ENCODE measurements at regions not wholly inside any gene's neighbourhood (a gene's known extent, or its start where the extent isn't known, plus 50 kb on each side); places are given as distances from the start of the nearest gene placed in this dataset.
"Not testable (repeated sequence)": the region's sequence is repeated elsewhere in the genome, so short reads cannot be mapped to it uniquely, and the experiment has no call there.

GRCh38 chr17:74118504-74118903, 85.0 kb upstream of the RPL38 start:
- no peak for ATAC-seq
- DNase-seq, result no peak

- DNase-seq, result no peak
These were observed 84.4 kb upstream of the RPL38 start for GRCh38 chr17:74119049-74119580.

GRCh38 chr17:74119965-74120364, 83.5 kb upstream of the RPL38 start:
- DNase-seq, result no peak
- no peak for ATAC-seq

More at GRCh38 chr17:74119049-74119580, 84.4 kb upstream of the RPL38 start:
- no peak for ATAC-seq

- DNase-seq, result no peak
- no peak for ATAC-seq
These were observed 80.1 kb upstream of the RPL38 start for GRCh38 chr17:74123350-74123749.

- no peak for DNase-seq
- no peak for ATAC-seq
These were observed 79.5 kb upstream of the RPL38 start for GRCh38 chr17:74123866-74124444.

DNA sequence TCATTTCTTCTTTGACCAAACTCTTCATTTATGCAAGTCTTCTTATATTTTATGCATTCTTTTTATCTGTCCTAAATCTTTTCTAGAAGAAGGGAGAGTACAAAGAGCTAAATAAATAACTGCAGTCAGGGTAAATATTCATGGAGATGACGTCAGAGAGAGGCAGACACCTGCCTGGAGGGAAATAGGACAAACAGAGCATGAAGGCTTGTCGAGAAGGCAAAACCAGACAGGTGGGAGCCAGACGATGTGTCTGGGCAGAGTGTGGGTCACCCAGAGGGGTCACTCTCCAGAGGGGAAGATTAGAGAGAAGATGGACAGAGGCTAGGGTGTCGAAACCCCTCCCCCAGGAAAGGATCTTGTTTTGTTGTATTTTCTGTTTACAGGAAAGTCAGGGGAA, 78.3 kb upstream of the RPL38 start:
- no peak for DNase-seq
- ATAC-seq, result no peak

GRCh38 chr17:74126179-74126900, 77.1 kb upstream of the RPL38 start:
- no peak for DNase-seq
- ATAC-seq, result no peak

DNA sequence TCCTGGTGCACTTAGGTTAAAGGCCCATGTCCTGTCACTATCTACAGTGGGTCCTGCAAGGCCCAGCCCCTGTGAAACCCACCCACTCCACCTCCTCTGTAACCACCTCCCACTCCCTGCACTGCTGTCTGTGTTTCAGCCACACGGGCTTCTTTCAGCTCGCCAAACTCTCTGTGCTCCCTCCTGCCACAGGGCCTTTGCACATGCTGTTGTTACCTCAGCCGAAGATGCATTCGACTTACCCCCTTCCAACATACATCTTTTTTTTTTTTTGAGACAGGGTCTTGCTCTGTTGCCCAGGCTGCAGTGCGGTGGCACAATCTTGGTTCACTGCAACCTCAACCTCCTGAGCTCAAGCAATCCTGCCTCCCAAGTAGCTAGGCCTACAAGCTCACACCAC, 76.5 kb upstream of the RPL38 start:
- ATAC-seq, result no peak
- DNase-seq, result no peak

GRCh38 chr17:74128456-74129211, 74.8 kb upstream of the RPL38 start:
- ATAC-seq (no peak), DNase-seq (no peak)

GRCh38 chr17:74129800-74130199, 73.7 kb upstream of the RPL38 start:
- DNase-seq, ATAC-seq: not testable (repeated sequence)

GRCh38 chr17:74130276-74130675, 73.2 kb upstream of the RPL38 start:
- DNase-seq, result no peak
- no peak for ATAC-seq

DNA sequence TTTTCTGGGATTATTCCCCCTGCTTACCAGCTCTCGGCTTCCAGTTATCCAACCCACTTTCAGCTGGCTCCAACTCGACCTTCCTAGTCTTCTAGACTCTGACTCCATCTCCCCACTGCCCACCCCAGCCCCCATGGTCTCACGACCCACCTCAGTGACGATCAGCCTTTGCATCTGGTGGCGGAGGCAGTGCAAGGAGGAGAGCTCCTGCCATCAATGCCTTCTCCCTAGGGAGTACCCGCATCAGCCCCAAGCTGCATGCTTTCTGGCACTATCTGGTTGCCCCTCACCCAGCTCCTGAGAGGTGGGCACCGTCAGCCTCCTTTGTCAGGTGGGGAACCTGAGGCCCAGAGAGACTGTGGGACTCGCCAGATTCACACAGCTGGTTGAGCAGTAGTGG, 72.6 kb upstream of the RPL38 start:
- DNase-seq (no peak), ATAC-seq (no peak)

DNA sequence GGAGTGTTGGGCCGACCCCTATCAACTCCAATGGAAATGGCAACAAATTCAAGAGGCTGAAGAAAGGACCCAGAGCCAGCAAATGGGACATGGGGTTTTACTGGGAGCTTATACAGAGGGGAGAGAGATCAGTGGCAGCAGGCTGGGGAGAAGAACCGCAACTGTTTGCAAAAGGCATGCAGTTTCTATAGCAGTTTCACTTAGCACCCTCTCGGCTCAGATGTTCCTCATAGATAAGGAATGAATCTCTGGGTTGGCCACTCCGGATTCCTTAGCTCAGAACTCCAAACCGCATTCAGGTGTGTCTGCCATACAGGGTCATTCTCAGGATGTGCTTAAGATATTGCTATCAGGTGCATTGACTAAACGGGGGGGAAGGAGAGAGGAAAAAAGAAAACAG, 71.1 kb upstream of the RPL38 start:
- ATAC-seq (no peak), DNase-seq (no peak)

DNA sequence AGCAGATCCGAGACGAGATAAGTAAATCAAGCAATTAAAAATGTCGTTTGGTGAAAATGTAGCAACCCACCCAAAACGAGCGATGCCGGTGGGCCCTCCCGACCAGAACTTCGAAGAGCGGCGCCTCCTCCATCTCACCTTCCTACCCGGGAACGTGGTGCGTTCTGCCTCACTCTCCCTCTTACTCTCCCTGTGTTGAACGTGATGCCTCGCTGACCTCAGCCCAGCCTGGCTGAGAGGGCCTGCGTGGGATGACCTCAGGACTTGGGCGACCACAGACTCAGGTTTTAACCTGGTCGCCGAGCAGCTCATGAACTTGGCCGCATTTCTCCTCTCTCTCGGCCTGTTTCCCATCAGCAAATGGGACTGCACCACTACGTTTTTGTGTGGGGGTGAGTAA, 69.7 kb upstream of the RPL38 start:
- DNase-seq (no peak), ATAC-seq (no peak)

DNA sequence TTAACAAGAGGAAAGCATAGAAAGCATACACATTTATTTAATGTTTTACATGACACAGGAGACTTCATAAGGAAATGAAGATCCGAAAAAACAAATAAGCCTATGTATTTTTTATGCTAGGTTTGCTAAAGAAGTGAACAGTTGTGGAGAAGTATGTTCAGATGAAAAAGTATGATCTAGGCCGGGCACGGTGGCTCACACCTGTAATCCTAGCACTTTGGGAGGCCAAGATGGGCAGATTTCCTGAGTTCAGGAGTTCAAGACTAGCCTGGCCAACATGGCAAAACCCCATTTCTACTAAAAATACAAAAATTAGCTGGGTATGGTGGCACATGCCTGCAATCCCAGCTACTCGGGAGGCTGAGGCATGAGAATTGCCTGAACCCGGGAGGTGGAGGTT, 69.2 kb upstream of the RPL38 start:
- not testable (repeated sequence) for DNase-seq, ATAC-seq

DNA sequence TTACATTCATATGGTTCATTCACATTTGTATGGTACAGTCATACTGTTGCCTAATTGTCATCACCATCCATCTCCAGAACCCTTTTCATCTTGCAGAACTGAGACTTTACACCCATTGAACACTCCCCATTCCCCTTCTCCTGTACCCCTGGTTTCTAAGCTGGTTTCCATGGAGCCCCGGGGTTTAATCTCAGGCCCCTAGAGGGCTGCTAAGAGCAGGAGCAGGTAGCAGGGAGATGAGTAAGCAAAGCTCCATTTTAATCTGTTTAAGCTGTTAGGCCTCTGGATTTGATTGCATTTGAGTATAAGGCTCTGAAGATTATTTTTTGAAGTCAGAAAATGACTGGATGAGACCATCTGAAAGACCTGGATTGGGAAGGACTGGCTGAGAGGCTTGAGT, 68.5 kb upstream of the RPL38 start:
- ATAC-seq (no peak), DNase-seq (no peak)

DNA sequence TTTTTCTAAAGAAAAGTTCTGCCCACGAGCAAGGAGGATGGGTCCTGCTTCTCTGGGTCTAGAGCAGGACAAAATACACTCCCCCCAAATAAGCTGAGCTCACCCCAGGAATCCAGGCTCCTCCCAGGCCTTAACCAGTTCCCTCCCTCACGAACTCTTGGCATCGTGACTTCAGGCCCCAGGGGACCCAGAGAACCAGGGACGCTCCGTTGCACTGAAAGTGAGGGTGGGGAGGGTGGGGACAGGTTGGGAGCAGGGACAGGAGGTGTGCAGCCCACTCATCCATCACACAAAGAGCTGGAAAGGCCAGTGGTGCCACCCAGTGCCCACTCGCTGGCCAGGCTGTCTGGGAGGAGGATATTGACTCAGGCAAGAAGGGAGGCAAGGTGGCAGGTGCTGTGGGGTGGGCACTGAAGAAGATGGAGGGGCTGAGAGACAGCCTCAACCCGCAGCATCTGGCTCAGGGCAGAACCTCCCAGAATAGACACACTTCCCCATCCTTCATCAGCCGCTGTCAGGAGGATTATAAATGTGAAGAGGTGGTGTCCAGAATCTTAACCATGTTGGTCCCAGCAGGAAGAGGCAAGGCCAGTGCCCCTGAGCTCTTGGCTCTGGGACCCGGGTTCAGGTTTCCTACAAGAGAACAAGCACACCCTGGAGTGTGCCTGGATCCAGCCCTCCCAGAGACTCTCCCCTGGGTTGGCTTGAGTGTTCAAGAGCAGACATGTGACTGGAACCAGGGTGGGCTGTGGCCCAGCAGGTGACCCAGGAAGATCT, 67.9 kb upstream of the RPL38 start:
- ATAC-seq, result no peak
- no peak for DNase-seq

GRCh38 chr17:74137416-74137815, 66.1 kb upstream of the RPL38 start:
- DNase-seq, result no peak
- ATAC-seq, result no peak

GRCh38 chr17:74139120-74139519, 64.4 kb upstream of the RPL38 start:
- DNase-seq (no peak), ATAC-seq (no peak)

DNA sequence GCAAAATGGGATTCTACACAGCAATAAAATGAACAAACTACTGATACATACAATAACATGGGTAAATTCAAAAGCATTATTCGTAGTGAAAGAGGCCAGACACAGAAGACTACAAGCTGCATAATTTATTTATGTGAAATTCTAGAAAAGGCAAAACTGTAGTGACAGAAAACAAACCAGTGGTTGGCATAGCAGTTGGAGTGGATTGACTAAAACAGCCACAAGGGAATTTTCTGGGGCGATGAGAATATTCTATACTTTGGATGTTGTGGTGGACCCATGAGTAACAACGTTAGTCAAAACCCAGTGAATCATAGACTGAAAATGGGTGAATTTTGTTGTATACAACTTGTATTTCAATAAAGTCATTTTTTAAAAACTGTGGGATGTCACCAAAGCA, 63.2 kb upstream of the RPL38 start:
- DNase-seq, result no peak
- ATAC-seq, result no peak

DNA sequence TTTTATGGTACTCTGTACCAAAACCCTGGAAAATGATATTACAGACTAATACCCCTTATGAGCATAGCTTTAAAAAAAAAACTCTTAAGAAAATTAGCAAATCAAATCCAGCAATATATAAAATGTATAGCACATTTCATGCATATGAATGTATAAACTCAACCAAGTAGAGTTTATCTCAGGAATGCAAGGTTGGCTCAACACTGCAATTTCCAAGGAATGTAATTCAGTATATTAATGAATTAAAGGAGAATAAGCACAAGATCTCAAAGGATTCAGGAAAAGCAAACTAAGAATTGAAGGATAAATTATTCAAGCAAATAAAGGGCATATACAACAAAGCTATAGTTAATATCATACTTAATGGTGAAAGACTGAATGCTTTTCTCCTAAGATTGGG, 61.9 kb upstream of the RPL38 start:
- DNase-seq, result no peak
- no peak for ATAC-seq

- not testable (repeated sequence) for ATAC-seq, DNase-seq
These were observed 60.2 kb upstream of the RPL38 start for GRCh38 chr17:74143318-74143717.

Measured in stimulated activated naive CD8-positive, alpha-beta T cell treated with anti-CD3 and anti-CD28 coated beads, Interleukin-15, Interleukin-2, amounts not matched to agents 100 U/mL and 50 U/mL, for 24 hours (primary cell).